ENCODE measurements at regions not wholly inside any gene's neighbourhood (a gene's known extent, or its start where the extent isn't known, plus 50 kb on each side); places are given as distances from the start of the nearest gene placed in this dataset.

DNA sequence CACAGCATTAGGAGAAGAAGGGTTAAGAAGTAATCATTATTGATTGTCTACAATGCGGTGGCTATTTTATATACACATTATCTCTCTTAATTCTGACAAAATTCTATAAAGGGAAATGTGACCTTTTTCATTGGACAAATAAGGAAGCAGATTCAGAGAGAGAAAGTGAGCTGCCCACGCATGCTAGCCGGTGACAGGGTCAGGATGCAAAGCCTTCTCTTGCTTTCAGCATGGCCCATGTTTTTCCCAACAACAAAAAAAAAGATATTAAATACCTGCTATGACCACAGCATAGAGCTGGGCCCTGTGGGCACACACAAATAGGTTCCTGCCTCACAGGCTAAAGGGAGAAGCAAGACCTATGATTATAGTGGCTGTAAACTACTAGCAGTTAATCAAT lies 66.8 kb downstream of the PPP1R3C start:
- Mint-ChIP-seq H3K27ac (ENCODE audit: low read depth, unreplicated experiment) (no peak overlapping the region), H3K27me3 (ENCODE audit: insufficient read depth, unreplicated experiment) (no peaks in the 10 kb centered on the region), H3K4me3 (ENCODE audit: unreplicated experiment) (no peak overlapping the region), H3K4me1 (ENCODE audit: insufficient read depth, unreplicated experiment) (peaks cover under 1% of the 10 kb centered on the region), H3K9me3 (ENCODE audit: unreplicated experiment) (no peaks in the 10 kb centered on the region), H3K36me3 (ENCODE audit: insufficient read depth, unreplicated experiment) (no peaks in the 10 kb centered on the region)
- intact Hi-C loops (cut with micrococcal nuclease), result no loop called here
- POLR2A ChIA-PET, result no interaction called here
- TF ChIP-seq, protein P1, sequence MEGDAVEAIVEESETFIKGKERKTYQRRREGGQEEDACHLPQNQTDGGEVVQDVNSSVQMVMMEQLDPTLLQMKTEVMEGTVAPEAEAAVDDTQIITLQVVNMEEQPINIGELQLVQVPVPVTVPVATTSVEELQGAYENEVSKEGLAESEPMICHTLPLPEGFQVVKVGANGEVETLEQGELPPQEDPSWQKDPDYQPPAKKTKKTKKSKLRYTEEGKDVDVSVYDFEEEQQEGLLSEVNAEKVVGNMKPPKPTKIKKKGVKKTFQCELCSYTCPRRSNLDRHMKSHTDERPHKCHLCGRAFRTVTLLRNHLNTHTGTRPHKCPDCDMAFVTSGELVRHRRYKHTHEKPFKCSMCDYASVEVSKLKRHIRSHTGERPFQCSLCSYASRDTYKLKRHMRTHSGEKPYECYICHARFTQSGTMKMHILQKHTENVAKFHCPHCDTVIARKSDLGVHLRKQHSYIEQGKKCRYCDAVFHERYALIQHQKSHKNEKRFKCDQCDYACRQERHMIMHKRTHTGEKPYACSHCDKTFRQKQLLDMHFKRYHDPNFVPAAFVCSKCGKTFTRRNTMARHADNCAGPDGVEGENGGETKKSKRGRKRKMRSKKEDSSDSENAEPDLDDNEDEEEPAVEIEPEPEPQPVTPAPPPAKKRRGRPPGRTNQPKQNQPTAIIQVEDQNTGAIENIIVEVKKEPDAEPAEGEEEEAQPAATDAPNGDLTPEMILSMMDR (IDR thresholded peaks at IDR 0.05; ENCODE audit: unreplicated experiment), result no peak
- no TSS peak for BruUV-seq (replicated peaks)
- CTCF ChIA-PET, result interaction anchor here (0.6 to 1.5 kb wide), 4 partner anchors 8 to 525 kb away, joined by 3 to 5 read pairs (median 4); no protein-coding TSS in a partner anchor
- DNase-seq (ENCODE audit: unreplicated experiment), result no peak

DNA sequence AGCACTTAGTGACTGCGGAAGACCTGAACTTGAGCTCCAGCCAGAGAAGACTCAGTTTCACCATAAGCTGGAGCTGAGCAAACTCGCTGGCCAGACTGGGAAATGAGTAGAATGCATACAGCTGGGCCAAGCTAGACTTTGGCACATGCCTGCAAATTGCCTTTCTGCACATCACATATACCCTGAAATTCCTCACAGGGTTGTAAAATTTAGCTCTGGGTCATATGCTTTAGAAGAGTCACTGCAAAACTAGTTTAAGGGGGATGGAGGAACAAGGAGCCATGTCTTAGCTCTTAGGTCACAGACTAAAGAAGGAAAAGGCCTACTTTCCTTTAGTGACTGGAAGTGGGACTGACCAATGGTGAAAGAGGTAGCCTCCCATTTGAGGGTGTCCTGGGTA lies 67.6 kb downstream of the PPP1R3C start:
- DNase-seq (ENCODE audit: unreplicated experiment), result no peak
- Mint-ChIP-seq H3K27me3 (ENCODE audit: insufficient read depth, unreplicated experiment) (no peaks in the 10 kb centered on the region), H3K4me3 (ENCODE audit: unreplicated experiment) (no peak overlapping the region), H3K4me1 (ENCODE audit: insufficient read depth, unreplicated experiment) (peaks cover 7% of the 10 kb centered on the region), H3K27ac (ENCODE audit: low read depth, unreplicated experiment) (no peak overlapping the region), H3K36me3 (ENCODE audit: insufficient read depth, unreplicated experiment) (no peaks in the 10 kb centered on the region), H3K9me3 (ENCODE audit: unreplicated experiment) (no peaks in the 10 kb centered on the region)
- ChIA-PET CTCF (interaction anchor here (1.2 kb wide), 1 partner anchor 14 kb away, joined by 4 read pairs; no protein-coding TSS in a partner anchor), POLR2A (interaction anchor here (0.5 kb wide), 1 partner anchor 8 kb away, joined by 3 read pairs; no protein-coding TSS in a partner anchor)
- TF ChIP-seq, protein P1 (IDR thresholded peaks at IDR 0.05; ENCODE audit: unreplicated experiment), result no peak
- BruUV-seq (replicated peaks), result no TSS peak
- intact Hi-C loops (cut with micrococcal nuclease), result no loop called here

DNA sequence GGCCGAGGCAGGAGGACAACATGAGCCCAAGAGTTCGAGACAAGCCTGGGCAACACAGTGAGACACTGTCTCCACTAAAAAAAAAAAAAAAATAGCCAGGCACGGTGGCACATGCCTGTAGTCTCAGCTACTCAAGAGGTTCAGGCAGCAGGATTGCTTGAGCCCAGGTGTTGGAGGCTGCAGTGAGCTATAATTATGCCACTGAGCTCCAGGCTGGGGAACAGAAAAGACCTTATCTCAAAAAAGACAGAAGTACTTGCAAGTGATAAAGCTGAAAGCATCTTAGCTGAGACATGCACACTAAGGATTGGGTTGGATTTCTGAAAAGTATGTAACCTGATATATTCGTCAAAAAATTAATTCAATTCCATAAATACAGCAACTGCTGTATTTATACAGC lies 68.4 kb downstream of the PPP1R3C start:
- no peaks in the 10 kb centered on the region for H3K36me3 Mint-ChIP-seq (ENCODE audit: insufficient read depth, unreplicated experiment)
- ChIA-PET POLR2A (interaction anchor here (0.6 kb wide), 1 partner anchor 131 kb away, joined by 3 read pairs; no protein-coding TSS in a partner anchor), CTCF (interaction anchor here (0.6 to 1.2 kb wide), 2 partner anchors 14 to 69 kb away, joined by 3 to 4 read pairs; no protein-coding TSS in a partner anchor)
- no peak for DNase-seq (ENCODE audit: unreplicated experiment)
- no peaks in the 10 kb centered on the region for H3K27me3 Mint-ChIP-seq (ENCODE audit: insufficient read depth, unreplicated experiment)
- no TSS peak for BruUV-seq (replicated peaks)
- H3K4me3 Mint-ChIP-seq (ENCODE audit: unreplicated experiment), result no peak overlapping the region
- H3K4me1 Mint-ChIP-seq (ENCODE audit: insufficient read depth, unreplicated experiment), result peaks cover 7% of the 10 kb centered on the region
- TF ChIP-seq, protein P1 (IDR thresholded peaks at IDR 0.05; ENCODE audit: unreplicated experiment), result no peak
- no peaks in the 10 kb centered on the region for H3K9me3 Mint-ChIP-seq (ENCODE audit: unreplicated experiment)
- no peak overlapping the region for H3K27ac Mint-ChIP-seq (ENCODE audit: low read depth, unreplicated experiment)
- intact Hi-C loops (cut with micrococcal nuclease), result no loop called here

All from MCF 10A (cell line).